Mesenchymal stem cell (in vitro differentiated cells and primary cell): ENCODE measurements at regions not wholly inside any gene's neighbourhood (a gene's known extent, or its start where the extent isn't known, plus 50 kb on each side); places are given as distances from the start of the nearest gene placed in this dataset.

Experiments used
- DNase-seq: peaks from one replicate; pipeline ENCODE4 v3.0.0-alpha.2; 2013
- H2AFZ ChIP-seq: one replicate; pipeline ENCODE4 v1.6.1; 2013; ENCODE audit warnings: low read depth, mild to moderate bottlenecking, control low read depth, inconsistent platforms, low read length, moderate library complexity
- H2AK5ac ChIP-seq: 2 replicates; pipeline ENCODE4 v1.6.1; 2013; ENCODE audit warnings: low read length, moderate library complexity, mild to moderate bottlenecking, inconsistent platforms; ENCODE audit not compliant: severe bottlenecking
- H2BK120ac ChIP-seq: one replicate; pipeline ENCODE4 v1.6.1; 2013; ENCODE audit warnings: low read depth, mild to moderate bottlenecking, inconsistent platforms, low read length, moderate library complexity
- H2BK12ac ChIP-seq, 2 experiments: one replicate each; pipeline ENCODE4 v1.6.1; 2013; ENCODE audit warnings: inconsistent platforms in 2 of 2, low read length in 2 of 2, mild to moderate bottlenecking in 2 of 2, moderate library complexity in 2 of 2, control low read depth in 1 of 2
- H2BK15ac ChIP-seq: one replicate; pipeline ENCODE4 v1.6.1; 2013; ENCODE audit warnings: mild to moderate bottlenecking, low read depth, inconsistent platforms; ENCODE audit not compliant: poor library complexity, severe bottlenecking
- H2BK5ac ChIP-seq: 2 replicates; pipeline ENCODE4 v1.6.1; 2013; ENCODE audit warnings: low read depth, mild to moderate bottlenecking, low read length, control low read depth, inconsistent platforms; ENCODE audit not compliant: poor library complexity, severe bottlenecking
- H3K14ac ChIP-seq, 2 experiments: one replicate each; pipeline ENCODE4 v1.6.1; 2013; ENCODE audit warnings: inconsistent platforms in 2 of 2, low read length in 2 of 2, control low read depth in 1 of 2, mild to moderate bottlenecking in 1 of 2, moderate library complexity in 1 of 2
- H3K18ac ChIP-seq, 2 experiments: one replicate each; pipeline ENCODE4 v1.6.1; 2013; ENCODE audit warnings: inconsistent platforms in 2 of 2, low read length in 2 of 2, control low read depth in 1 of 2, low read depth in 1 of 2, mild to moderate bottlenecking in 1 of 2
- H3K23ac ChIP-seq, 2 experiments: one replicate each; pipeline ENCODE4 v1.6.1; 2013; ENCODE audit warnings: inconsistent platforms in 2 of 2, low read length in 2 of 2, mild to moderate bottlenecking in 2 of 2, moderate library complexity in 2 of 2, control low read depth in 1 of 2
- H3K27ac ChIP-seq: 2 replicates; pipeline ENCODE4 v1.5.1; 2013; ENCODE audit warnings: mild to moderate bottlenecking, moderate library complexity, low read length, control low read depth, inconsistent platforms; ENCODE audit not compliant: poor library complexity, severe bottlenecking
- H3K27me3 ChIP-seq, 2 experiments: 2 replicates each; pipeline versions ENCODE4 v1.6.1 to v1.7.0; 2013; ENCODE audit warnings: low read length in 2 of 2, mild to moderate bottlenecking in 2 of 2, moderate library complexity in 2 of 2, control low read depth in 1 of 2, inconsistent platforms in 1 of 2; ENCODE audit not compliant: control insufficient read depth in 1 of 2, insufficient read depth in 1 of 2
- H3K36me3 ChIP-seq, 2 experiments: 2 replicates each; pipeline versions ENCODE4 v1.6.1 to v1.7.0; 2013; ENCODE audit warnings: low read length in 2 of 2, control low read depth in 1 of 2, inconsistent platforms in 1 of 2, low read depth in 1 of 2, mild to moderate bottlenecking in 1 of 2; ENCODE audit not compliant: insufficient read depth in 2 of 2, control insufficient read depth in 1 of 2
- H3K4ac ChIP-seq, 2 experiments: one replicate each; pipeline ENCODE4 v1.6.1; 2013; ENCODE audit warnings: inconsistent platforms in 2 of 2, low read length in 2 of 2, mild to moderate bottlenecking in 2 of 2, moderate library complexity in 2 of 2, control low read depth in 1 of 2, low read depth in 1 of 2
- H3K4me1 ChIP-seq: 2 replicates; pipeline ENCODE4 v1.6.1; 2013; ENCODE audit warnings: low read depth, low read length, control low read depth; ENCODE audit not compliant: control insufficient read depth, insufficient read depth
- H3K4me2 ChIP-seq: 2 replicates; pipeline ENCODE4 v1.6.1; 2013; ENCODE audit warnings: low read length, mild to moderate bottlenecking, inconsistent platforms; ENCODE audit not compliant: poor library complexity, severe bottlenecking
- H3K4me3 ChIP-seq, 2 experiments: 2 replicates each; pipeline versions ENCODE4 v1.5.1 to v1.7.0; 2013; ENCODE audit warnings: low read length in 2 of 2, mild to moderate bottlenecking in 2 of 2, control low read depth in 1 of 2, low read depth in 1 of 2; ENCODE audit not compliant: insufficient read depth in 1 of 2
- H3K79me1 ChIP-seq: replicated peaks from 2 replicates; pipeline ENCODE4 v1.6.1; 2013; ENCODE audit warnings: mild to moderate bottlenecking, control low read depth, low read length, inconsistent platforms; ENCODE audit not compliant: poor library complexity, severe bottlenecking
- H3K9ac ChIP-seq: 2 replicates; pipeline ENCODE4 v1.7.0; 2013; ENCODE audit warnings: mild to moderate bottlenecking, low read length, moderate library complexity
- H3K9me3 ChIP-seq: 2 replicates; pipeline ENCODE4 v1.7.0; 2013; ENCODE audit warnings: mild to moderate bottlenecking, low read length; ENCODE audit not compliant: control insufficient read depth
- H4K8ac ChIP-seq: one replicate; pipeline ENCODE4 v1.6.1; 2013; ENCODE audit warnings: inconsistent platforms, mild to moderate bottlenecking, low read length, moderate library complexity
- H4K91ac ChIP-seq: one replicate; pipeline ENCODE4 v1.6.1; 2013; ENCODE audit warnings: mild to moderate bottlenecking, low read length, inconsistent platforms
- WGBS: methylation state at CpG from one replicate; pipeline ENCODE4 v1.1.7; 2013; ENCODE audit warnings: mixed read lengths; 5-methylcytosine and 5-hydroxymethylcytosine counted together

- H3K4me1 ChIP-seq = peaks cover 3% of the 10 kb centered on the region
Measured at GRCh38 chr2:53452400-53452799, 315.2 kb upstream of the CHAC2 start.

GRCh38 chr2:53450923-53451322 is 316.7 kb upstream of the CHAC2 start:
- H2AK5ac ChIP-seq = no peak overlapping the region
- no peaks in the 10 kb centered on the region for H3K27me3 ChIP-seq
- H3K4ac ChIP-seq = no peak overlapping the region
- H3K36me3 ChIP-seq = no peaks in the 10 kb centered on the region
- no peak overlapping the region for H4K91ac ChIP-seq
- no peak overlapping the region for H2BK120ac ChIP-seq
- no peaks in the 10 kb centered on the region for H3K79me1 ChIP-seq
- 74% methylated on average over 3 of the region's 4 CpGs for WGBS
- no peak overlapping the region for H3K18ac ChIP-seq
- no peak overlapping the region for H3K14ac ChIP-seq
- H3K4me3 ChIP-seq = no peak overlapping the region
- H2BK15ac ChIP-seq = no peak overlapping the region
- H3K9ac ChIP-seq = no peak overlapping the region
- H2AFZ ChIP-seq = no peak overlapping the region
- H3K27ac ChIP-seq = no peak overlapping the region
- no peak overlapping the region for H3K23ac ChIP-seq
- no peak for DNase-seq
- no peaks in the 10 kb centered on the region for H3K9me3 ChIP-seq
- no peak overlapping the region for H4K8ac ChIP-seq
- peaks cover 3% of the 10 kb centered on the region for H3K4me1 ChIP-seq
- no peak overlapping the region for H3K4me2 ChIP-seq
- H2BK12ac ChIP-seq = no peak overlapping the region
- no peak overlapping the region for H2BK5ac ChIP-seq

More at GRCh38 chr2:53452400-53452799, 315.2 kb upstream of the CHAC2 start:
- no peaks in the 10 kb centered on the region for H3K9me3 ChIP-seq
- H2AK5ac ChIP-seq = no peak overlapping the region
- no peak overlapping the region for H2AFZ ChIP-seq
- no peak overlapping the region for H3K14ac ChIP-seq
- H3K9ac ChIP-seq = no peak overlapping the region
- H3K23ac ChIP-seq = no peak overlapping the region
- H3K36me3 ChIP-seq = no peaks in the 10 kb centered on the region
- H2BK5ac ChIP-seq = no peak overlapping the region
- H3K27me3 ChIP-seq = no peaks in the 10 kb centered on the region
- H3K4me2 ChIP-seq = no peak overlapping the region
- H4K8ac ChIP-seq = no peak overlapping the region
- H3K18ac ChIP-seq = no peak overlapping the region
- H4K91ac ChIP-seq = no peak overlapping the region
- WGBS = 27% methylated on average over 1 of the region's 1 CpG
- no peak overlapping the region for H3K4me3 ChIP-seq
- DNase-seq = no peak
- no peak overlapping the region for H3K27ac ChIP-seq
- no peak overlapping the region for H2BK120ac ChIP-seq
- H2BK12ac ChIP-seq = no peak overlapping the region
- H2BK15ac ChIP-seq = no peak overlapping the region
- H3K79me1 ChIP-seq = no peaks in the 10 kb centered on the region
- no peak overlapping the region for H3K4ac ChIP-seq

DNA sequence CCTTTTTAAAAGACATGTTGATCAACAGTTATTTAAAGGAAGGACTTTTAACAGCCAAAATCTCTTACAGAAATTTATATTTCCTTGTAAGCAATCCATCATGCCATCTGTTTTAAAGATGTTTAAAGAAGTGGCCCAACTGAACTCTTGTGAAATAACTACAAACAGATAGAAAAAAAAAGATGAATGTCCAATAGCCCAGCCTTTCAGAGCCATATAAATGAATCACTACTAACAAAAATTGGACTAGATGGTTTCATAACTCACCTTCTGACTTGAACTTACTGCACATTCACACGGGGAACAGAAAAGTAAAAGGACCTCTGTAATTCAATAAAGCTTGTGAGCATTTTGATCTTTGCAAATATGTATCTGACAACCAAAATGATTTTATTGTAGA is 319.0 kb upstream of the CHAC2 start:
- 100% methylated on average over 1 of the region's 1 CpG for WGBS
- no peak overlapping the region for H2AK5ac ChIP-seq

DNA sequence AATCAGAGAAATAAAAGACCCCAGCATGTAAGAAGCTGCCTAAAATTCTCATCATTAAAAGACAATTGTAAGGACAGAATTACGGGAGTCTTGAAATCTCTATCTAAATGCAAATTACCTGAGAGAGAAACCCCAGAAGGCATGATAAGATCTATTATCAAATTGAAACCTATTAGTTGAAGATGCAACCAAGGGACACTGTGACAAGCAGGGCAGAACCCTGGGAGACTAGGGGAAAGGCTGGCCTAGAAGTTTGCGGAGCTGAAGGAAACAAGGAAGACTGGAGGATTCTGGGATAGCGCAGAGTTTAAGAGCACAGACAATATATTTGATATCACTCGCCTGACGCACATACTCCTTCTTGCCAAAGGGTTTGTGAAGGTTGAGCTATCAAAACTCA is 319.5 kb upstream of the CHAC2 start:
- H2BK5ac ChIP-seq = no peak overlapping the region
- no peak overlapping the region for H3K4me3 ChIP-seq
- H3K4me1 ChIP-seq = peaks cover 3% of the 10 kb centered on the region
- H2BK12ac ChIP-seq = no peak overlapping the region
- no peak overlapping the region for H3K14ac ChIP-seq
- no peak overlapping the region for H4K8ac ChIP-seq
- H3K23ac ChIP-seq = no peak overlapping the region
- no peaks in the 10 kb centered on the region for H3K79me1 ChIP-seq
- no peak overlapping the region for H2AK5ac ChIP-seq
- H2BK120ac ChIP-seq = no peak overlapping the region
- no peak overlapping the region for H3K4me2 ChIP-seq
- no peak overlapping the region for H3K9ac ChIP-seq
- H3K27ac ChIP-seq = no peak overlapping the region
- no peak overlapping the region for H3K18ac ChIP-seq
- H3K27me3 ChIP-seq = no peaks in the 10 kb centered on the region
- H4K91ac ChIP-seq = no peak overlapping the region
- H3K4ac ChIP-seq = no peak overlapping the region
- DNase-seq = no peak
- no peaks in the 10 kb centered on the region for H3K36me3 ChIP-seq
- H2BK15ac ChIP-seq = no peak overlapping the region
- no peak overlapping the region for H2AFZ ChIP-seq
- 100% methylated on average over 4 of the region's 5 CpGs for WGBS
- H3K9me3 ChIP-seq = no peaks in the 10 kb centered on the region

More for the DNA sequence above, 319.0 kb upstream of the CHAC2 start:
- no peak overlapping the region for H2AFZ ChIP-seq
- H4K91ac ChIP-seq = no peak overlapping the region
- no peaks in the 10 kb centered on the region for H3K27me3 ChIP-seq
- no peak overlapping the region for H4K8ac ChIP-seq
- no peak overlapping the region for H2BK120ac ChIP-seq
- no peak for DNase-seq
- no peak overlapping the region for H3K27ac ChIP-seq
- no peak overlapping the region for H2BK12ac ChIP-seq
- no peak overlapping the region for H3K18ac ChIP-seq
- H2BK15ac ChIP-seq = no peak overlapping the region
- no peak overlapping the region for H3K4ac ChIP-seq
- no peak overlapping the region for H3K14ac ChIP-seq
- H3K9me3 ChIP-seq = no peaks in the 10 kb centered on the region
- H3K9ac ChIP-seq = no peak overlapping the region
- H3K4me2 ChIP-seq = no peak overlapping the region
- peaks cover 3% of the 10 kb centered on the region for H3K4me1 ChIP-seq
- H2BK5ac ChIP-seq = no peak overlapping the region
- H3K79me1 ChIP-seq = no peaks in the 10 kb centered on the region
- H3K4me3 ChIP-seq = no peak overlapping the region
- no peak overlapping the region for H3K23ac ChIP-seq
- H3K36me3 ChIP-seq = no peaks in the 10 kb centered on the region
